HepG2 (cell line): ENCODE measurements at regions not wholly inside any gene's neighbourhood (a gene's known extent, or its start where the extent isn't known, plus 50 kb on each side); places are given as distances from the start of the nearest gene placed in this dataset.

Experiments
- ATAC-seq: fragments of 200-7000 bp; cut with Tn5 transposase; 3 replicates; pipeline ENCODE4 v1.9.1; 2020; ENCODE audit warnings: mild to moderate bottlenecking, moderate library complexity
- BruUV-seq: library from RNA; stranded (reverse); fragments of 400-500 nt; replicated peaks from 2 replicates; lab custom pipeline; 2021; lab: Mats Ljungman, UMichigan
- CTCF ChIA-PET: fragments of 300-600 bp; formaldehyde crosslinking; extraction: SDS; loops from one replicate; lab custom pipeline; 2021; ENCODE audit warnings: low total read pairs, inconsistent platforms, low intra/inter-chr PET ratio; lab: Yijun Ruan, JAX
- POLR2A ChIA-PET: fragments of 350-600 bp; sonication (Branson Sonifier 250); formaldehyde crosslinking; loops from one replicate; lab custom pipeline; 2020; ENCODE audit warnings: antibody characterized with exemption, inconsistent platforms; lab: Yijun Ruan, JAX
- DNase-seq: peaks from one replicate; pipeline ENCODE4 v3.0.0-alpha.2; 2015; ENCODE audit warnings: low spot score
- FAIRE-seq: peaks from 3 replicates; lab custom pipeline; 2011; peaks lifted over from hg19 to GRCh38; lab: Jason Lieb, UNC
- H2AFZ ChIP-seq: one replicate; pipeline ENCODE4 v1.6.1; 2011; ENCODE audit warnings: low read length, inconsistent platforms
- H3K27ac ChIP-seq: fragments of 300-600 bp; 3 replicates; pipeline ENCODE4 v1.8.0; 2011; ENCODE audit warnings: mixed run types, mild to moderate bottlenecking, mixed read lengths, low read length, inconsistent platforms; ENCODE audit not compliant: insufficient read depth; ENCODE audit errors: extremely low read length
- H3K27me3 ChIP-seq, 2 experiments: fragments of 200-600 bp in 1 of 2; 2 replicates in 1 of 2; 3 replicates in 1 of 2; pipeline versions ENCODE4 v1.6.0 to v1.8.0; 2011; ENCODE audit warnings: low read length in 2 of 2, mild to moderate bottlenecking in 2 of 2, moderate library complexity in 2 of 2, inconsistent platforms in 1 of 2; ENCODE audit not compliant: insufficient read depth in 2 of 2, control insufficient read depth in 1 of 2
- H3K36me3 ChIP-seq, 2 experiments: fragments of 200-600 bp in 1 of 2; replicated peaks in 1 of 2; 2 replicates in 1 of 2; 3 replicates in 1 of 2; pipeline versions ENCODE4 v1.5.1 to v1.8.0; 2011; ENCODE audit warnings: low read length in 2 of 2, inconsistent platforms in 1 of 2; ENCODE audit not compliant: insufficient read depth in 2 of 2, control insufficient read depth in 1 of 2
- H3K4me1 ChIP-seq: 2 replicates; pipeline ENCODE4 v1.5.1; 2012; ENCODE audit warnings: low read length, inconsistent platforms; ENCODE audit not compliant: insufficient read depth
- H3K4me2 ChIP-seq: 2 replicates; pipeline ENCODE4 v1.6.0; 2011; ENCODE audit warnings: low read depth, low read length, inconsistent platforms
- H3K4me3 ChIP-seq, 3 experiments: fragments of 200-600 bp in 1 of 3; sonication (generic), shearing (Covaris generic) in 1 of 3; replicated peaks in 1 of 3; 2 replicates each; pipeline ENCODE4 v1.5.1; 2011 to 2016; ENCODE audit warnings: low read length in 3 of 3, inconsistent platforms in 2 of 3, low read depth in 2 of 3, mild to moderate bottlenecking in 2 of 3, control low read depth in 1 of 3, mixed read lengths in 1 of 3; ENCODE audit not compliant: insufficient read depth in 1 of 3
- H3K79me2 ChIP-seq: one replicate; pipeline ENCODE4 v1.6.1; 2011; ENCODE audit warnings: low read length, inconsistent platforms; ENCODE audit not compliant: insufficient read depth
- H3K9ac ChIP-seq: 2 replicates; pipeline ENCODE4 v1.6.0; 2011; ENCODE audit warnings: mild to moderate bottlenecking, low read depth, low read length, inconsistent platforms; ENCODE audit not compliant: insufficient read depth
- H3K9me3 ChIP-seq: 2 replicates; pipeline ENCODE4 v1.5.1; 2012; ENCODE audit warnings: mild to moderate bottlenecking, low read length
- H4K20me1 ChIP-seq: 2 replicates; pipeline ENCODE4 v1.6.0; 2011; ENCODE audit warnings: inconsistent platforms, mild to moderate bottlenecking, low read length, moderate library complexity; ENCODE audit not compliant: insufficient read depth
- ERF ChIP-seq: IDR thresholded peaks from 2 replicates; pipeline ENCODE4 v1.6.1; 2018; ENCODE audit warnings: missing biosample characterization, missing genetic modification reagents
- GABPB1 ChIP-seq: IDR thresholded peaks from 2 replicates; pipeline ENCODE4 v1.6.1; 2016; ENCODE audit warnings: mild to moderate bottlenecking, missing genetic modification reagents, moderate library complexity, missing compliant biosample characterization
- MTA3 ChIP-seq: sonication (generic); formaldehyde crosslinking; IDR thresholded peaks from 2 replicates; pipeline ENCODE4 v1.4.0; 2020; ENCODE audit warnings: missing genetic modification reagents
- TGIF2 ChIP-seq: IDR thresholded peaks from 2 replicates; pipeline ENCODE4 v1.6.1; 2016; ENCODE audit warnings: control low read depth, missing compliant biosample characterization
- ZFYVE20 ChIP-seq: sonication (generic); formaldehyde crosslinking; IDR thresholded peaks from 2 replicates; pipeline ENCODE4 v1.8.0; 2023; ENCODE audit warnings: low read depth, mild to moderate bottlenecking, moderate library complexity, missing genetic modification reagents, borderline replicate concordance
- ZNF30 ChIP-seq: sonication (generic); formaldehyde crosslinking; IDR thresholded peaks from 2 replicates; pipeline ENCODE4 v1.5.0; 2020; ENCODE audit warnings: mild to moderate bottlenecking, missing genetic modification reagents
- ZSCAN9 ChIP-seq: IDR thresholded peaks from 2 replicates; pipeline ENCODE4 v1.6.1; 2016; ENCODE audit warnings: borderline replicate concordance
- WGBS: methylation state at CpG from one replicate; pipeline ENCODE4 v1.1.6; 2017; ENCODE audit warnings: low lambda C conversion rate; 5-methylcytosine and 5-hydroxymethylcytosine counted together
- in situ Hi-C: cut with HindIII; loops from 2 replicates; pipeline ENCODE4 v1.10.0; 2017; ENCODE audit warnings: low pct_unique_long_range_greater_than_20kb; ENCODE audit not compliant: extremely low pct_ligation_motif_present
- intact Hi-C: fragments of 100-400 bp; cut with micrococcal nuclease; formaldehyde crosslinking; loops from one replicate; pipeline ENCODE4 v1.10.0; 2022; ENCODE audit not compliant: unreplicated experiment
- TF ChIP-seq, protein P1 (sequence below): sonication (generic); formaldehyde crosslinking; IDR thresholded peaks from 2 replicates; pipeline ENCODE4 v1.4.0; 2020; ENCODE audit warnings: missing genetic modification reagents
- TF ChIP-seq, protein P2 (sequence below): sonication (generic); formaldehyde crosslinking; IDR thresholded peaks from 2 replicates; pipeline ENCODE4 v1.5.1; 2020; ENCODE audit warnings: missing genetic modification reagents, mild to moderate bottlenecking, borderline replicate concordance
- TF ChIP-seq, protein P3 (sequence below): sonication (generic); formaldehyde crosslinking; IDR thresholded peaks from 2 replicates; pipeline ENCODE4 v1.4.0; 2020; ENCODE audit warnings: missing genetic modification reagents, borderline replicate concordance
- TF ChIP-seq, protein P4 (sequence below): sonication (generic); formaldehyde crosslinking; IDR thresholded peaks from 2 replicates; pipeline ENCODE4 v1.4.0; 2020; ENCODE audit warnings: missing genetic modification reagents, mild to moderate bottlenecking, borderline replicate concordance

DNA sequence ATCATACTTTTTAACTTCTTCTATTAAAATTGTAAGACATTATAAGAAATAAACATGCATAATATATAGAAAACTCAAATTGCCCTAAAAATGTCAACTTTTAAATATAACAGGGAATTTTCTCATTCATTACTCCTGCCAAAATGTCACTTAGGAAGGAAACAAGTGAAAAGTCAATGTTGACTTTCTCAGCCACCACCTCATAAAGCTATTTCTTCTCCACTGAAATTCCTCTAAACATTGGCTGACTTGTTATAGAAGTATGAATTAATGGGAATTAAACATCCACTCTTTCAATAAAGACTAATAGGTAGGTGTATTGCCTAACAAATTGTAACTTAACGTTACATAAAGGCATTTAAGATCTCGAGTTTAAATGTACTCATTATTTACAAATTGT is 499.7 kb upstream of the SYT4 start:
- FAIRE-seq: no peak
- Histone ChIP-seq H3K27me3 (no peaks in the 10 kb centered on the region), H3K9ac (no peak overlapping the region)
- no peak for TF ChIP-seq MTA3 (CRISPR knock-in tag)
- no peak for TF ChIP-seq TGIF2
- TF ChIP-seq, protein P1, sequence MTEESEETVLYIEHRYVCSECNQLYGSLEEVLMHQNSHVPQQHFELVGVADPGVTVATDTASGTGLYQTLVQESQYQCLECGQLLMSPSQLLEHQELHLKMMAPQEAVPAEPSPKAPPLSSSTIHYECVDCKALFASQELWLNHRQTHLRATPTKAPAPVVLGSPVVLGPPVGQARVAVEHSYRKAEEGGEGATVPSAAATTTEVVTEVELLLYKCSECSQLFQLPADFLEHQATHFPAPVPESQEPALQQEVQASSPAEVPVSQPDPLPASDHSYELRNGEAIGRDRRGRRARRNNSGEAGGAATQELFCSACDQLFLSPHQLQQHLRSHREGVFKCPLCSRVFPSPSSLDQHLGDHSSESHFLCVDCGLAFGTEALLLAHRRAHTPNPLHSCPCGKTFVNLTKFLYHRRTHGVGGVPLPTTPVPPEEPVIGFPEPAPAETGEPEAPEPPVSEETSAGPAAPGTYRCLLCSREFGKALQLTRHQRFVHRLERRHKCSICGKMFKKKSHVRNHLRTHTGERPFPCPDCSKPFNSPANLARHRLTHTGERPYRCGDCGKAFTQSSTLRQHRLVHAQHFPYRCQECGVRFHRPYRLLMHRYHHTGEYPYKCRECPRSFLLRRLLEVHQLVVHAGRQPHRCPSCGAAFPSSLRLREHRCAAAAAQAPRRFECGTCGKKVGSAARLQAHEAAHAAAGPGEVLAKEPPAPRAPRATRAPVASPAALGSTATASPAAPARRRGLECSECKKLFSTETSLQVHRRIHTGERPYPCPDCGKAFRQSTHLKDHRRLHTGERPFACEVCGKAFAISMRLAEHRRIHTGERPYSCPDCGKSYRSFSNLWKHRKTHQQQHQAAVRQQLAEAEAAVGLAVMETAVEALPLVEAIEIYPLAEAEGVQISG (CRISPR knock-in tag): no peak
- TF ChIP-seq ZFYVE20 (CRISPR knock-in tag): no peak
- TF ChIP-seq ZSCAN9 (CRISPR knock-in tag): no peak
- TF ChIP-seq, protein P2, sequence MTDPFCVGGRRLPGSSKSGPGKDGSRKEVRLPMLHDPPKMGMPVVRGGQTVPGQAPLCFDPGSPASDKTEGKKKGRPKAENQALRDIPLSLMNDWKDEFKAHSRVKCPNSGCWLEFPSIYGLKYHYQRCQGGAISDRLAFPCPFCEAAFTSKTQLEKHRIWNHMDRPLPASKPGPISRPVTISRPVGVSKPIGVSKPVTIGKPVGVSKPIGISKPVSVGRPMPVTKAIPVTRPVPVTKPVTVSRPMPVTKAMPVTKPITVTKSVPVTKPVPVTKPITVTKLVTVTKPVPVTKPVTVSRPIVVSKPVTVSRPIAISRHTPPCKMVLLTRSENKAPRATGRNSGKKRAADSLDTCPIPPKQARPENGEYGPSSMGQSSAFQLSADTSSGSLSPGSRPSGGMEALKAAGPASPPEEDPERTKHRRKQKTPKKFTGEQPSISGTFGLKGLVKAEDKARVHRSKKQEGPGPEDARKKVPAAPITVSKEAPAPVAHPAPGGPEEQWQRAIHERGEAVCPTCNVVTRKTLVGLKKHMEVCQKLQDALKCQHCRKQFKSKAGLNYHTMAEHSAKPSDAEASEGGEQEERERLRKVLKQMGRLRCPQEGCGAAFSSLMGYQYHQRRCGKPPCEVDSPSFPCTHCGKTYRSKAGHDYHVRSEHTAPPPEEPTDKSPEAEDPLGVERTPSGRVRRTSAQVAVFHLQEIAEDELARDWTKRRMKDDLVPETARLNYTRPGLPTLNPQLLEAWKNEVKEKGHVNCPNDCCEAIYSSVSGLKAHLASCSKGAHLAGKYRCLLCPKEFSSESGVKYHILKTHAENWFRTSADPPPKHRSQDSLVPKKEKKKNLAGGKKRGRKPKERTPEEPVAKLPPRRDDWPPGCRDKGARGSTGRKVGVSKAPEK (CRISPR knock-in tag): no peak
- TF ChIP-seq, protein P3, sequence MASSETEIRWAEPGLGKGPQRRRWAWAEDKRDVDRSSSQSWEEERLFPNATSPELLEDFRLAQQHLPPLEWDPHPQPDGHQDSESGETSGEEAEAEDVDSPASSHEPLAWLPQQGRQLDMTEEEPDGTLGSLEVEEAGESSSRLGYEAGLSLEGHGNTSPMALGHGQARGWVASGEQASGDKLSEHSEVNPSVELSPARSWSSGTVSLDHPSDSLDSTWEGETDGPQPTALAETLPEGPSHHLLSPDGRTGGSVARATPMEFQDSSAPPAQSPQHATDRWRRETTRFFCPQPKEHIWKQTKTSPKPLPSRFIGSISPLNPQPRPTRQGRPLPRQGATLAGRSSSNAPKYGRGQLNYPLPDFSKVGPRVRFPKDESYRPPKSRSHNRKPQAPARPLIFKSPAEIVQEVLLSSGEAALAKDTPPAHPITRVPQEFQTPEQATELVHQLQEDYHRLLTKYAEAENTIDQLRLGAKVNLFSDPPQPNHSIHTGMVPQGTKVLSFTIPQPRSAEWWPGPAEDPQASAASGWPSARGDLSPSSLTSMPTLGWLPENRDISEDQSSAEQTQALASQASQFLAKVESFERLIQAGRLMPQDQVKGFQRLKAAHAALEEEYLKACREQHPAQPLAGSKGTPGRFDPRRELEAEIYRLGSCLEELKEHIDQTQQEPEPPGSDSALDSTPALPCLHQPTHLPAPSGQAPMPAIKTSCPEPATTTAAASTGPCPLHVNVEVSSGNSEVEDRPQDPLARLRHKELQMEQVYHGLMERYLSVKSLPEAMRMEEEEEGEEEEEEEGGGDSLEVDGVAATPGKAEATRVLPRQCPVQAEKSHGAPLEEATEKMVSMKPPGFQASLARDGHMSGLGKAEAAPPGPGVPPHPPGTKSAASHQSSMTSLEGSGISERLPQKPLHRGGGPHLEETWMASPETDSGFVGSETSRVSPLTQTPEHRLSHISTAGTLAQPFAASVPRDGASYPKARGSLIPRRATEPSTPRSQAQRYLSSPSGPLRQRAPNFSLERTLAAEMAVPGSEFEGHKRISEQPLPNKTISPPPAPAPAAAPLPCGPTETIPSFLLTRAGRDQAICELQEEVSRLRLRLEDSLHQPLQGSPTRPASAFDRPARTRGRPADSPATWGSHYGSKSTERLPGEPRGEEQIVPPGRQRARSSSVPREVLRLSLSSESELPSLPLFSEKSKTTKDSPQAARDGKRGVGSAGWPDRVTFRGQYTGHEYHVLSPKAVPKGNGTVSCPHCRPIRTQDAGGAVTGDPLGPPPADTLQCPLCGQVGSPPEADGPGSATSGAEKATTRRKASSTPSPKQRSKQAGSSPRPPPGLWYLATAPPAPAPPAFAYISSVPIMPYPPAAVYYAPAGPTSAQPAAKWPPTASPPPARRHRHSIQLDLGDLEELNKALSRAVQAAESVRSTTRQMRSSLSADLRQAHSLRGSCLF: no peak
- no peak for TF ChIP-seq ERF (CRISPR knock-in tag)
- TF ChIP-seq GABPB1 (CRISPR knock-in tag): no peak
- no peak for TF ChIP-seq ZNF30
- TF ChIP-seq, protein P4, sequence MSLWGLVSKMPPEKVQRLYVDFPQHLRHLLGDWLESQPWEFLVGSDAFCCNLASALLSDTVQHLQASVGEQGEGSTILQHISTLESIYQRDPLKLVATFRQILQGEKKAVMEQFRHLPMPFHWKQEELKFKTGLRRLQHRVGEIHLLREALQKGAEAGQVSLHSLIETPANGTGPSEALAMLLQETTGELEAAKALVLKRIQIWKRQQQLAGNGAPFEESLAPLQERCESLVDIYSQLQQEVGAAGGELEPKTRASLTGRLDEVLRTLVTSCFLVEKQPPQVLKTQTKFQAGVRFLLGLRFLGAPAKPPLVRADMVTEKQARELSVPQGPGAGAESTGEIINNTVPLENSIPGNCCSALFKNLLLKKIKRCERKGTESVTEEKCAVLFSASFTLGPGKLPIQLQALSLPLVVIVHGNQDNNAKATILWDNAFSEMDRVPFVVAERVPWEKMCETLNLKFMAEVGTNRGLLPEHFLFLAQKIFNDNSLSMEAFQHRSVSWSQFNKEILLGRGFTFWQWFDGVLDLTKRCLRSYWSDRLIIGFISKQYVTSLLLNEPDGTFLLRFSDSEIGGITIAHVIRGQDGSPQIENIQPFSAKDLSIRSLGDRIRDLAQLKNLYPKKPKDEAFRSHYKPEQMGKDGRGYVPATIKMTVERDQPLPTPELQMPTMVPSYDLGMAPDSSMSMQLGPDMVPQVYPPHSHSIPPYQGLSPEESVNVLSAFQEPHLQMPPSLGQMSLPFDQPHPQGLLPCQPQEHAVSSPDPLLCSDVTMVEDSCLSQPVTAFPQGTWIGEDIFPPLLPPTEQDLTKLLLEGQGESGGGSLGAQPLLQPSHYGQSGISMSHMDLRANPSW (CRISPR knock-in tag): no peak
- TF ChIP-seq, all 625 proteins: peak for 0
- POLR2A ChIA-PET: no interaction called here
- no peak for ATAC-seq
- Histone ChIP-seq H3K4me3 (no peak overlapping the region), H3K27ac (no peak overlapping the region), H3K79me2 (no peaks in the 10 kb centered on the region), H3K9me3 (peaks cover 91% of the 10 kb centered on the region), H2AFZ (no peak overlapping the region), H4K20me1 (no peaks in the 10 kb centered on the region), H3K4me1 (no peaks in the 10 kb centered on the region), H3K36me3 (no peaks in the 10 kb centered on the region), H3K4me2 (no peak overlapping the region)
- BruUV-seq: no TSS peak
- intact Hi-C loops: no loop called here
- no peak for DNase-seq
- CTCF ChIA-PET: no interaction called here
- in situ Hi-C loops: no loop called here
- WGBS: 0% methylated on average over 2 of the region's 2 CpGs
